ENCODE measurements at regions not wholly inside any gene's neighbourhood (a gene's known extent, or its start where the extent isn't known, plus 50 kb on each side); places are given as distances from the start of the nearest gene placed in this dataset.

GRCh38 chr15:69505956-69506556, 53.4 kb downstream of the RPLP1 start:
- peaks cover 1% of the 10 kb centered on the region for H3K36me3 Mint-ChIP-seq
- ATAC-seq = no peak
- no peak for DNase-seq
- H3K4me1 Mint-ChIP-seq = peaks cover 14% of the 10 kb centered on the region
- no peak overlapping the region for H3K4me3 Mint-ChIP-seq
- CTCF ChIA-PET = no interaction called here
- peaks cover 19% of the 10 kb centered on the region for H3K27me3 Mint-ChIP-seq
- no peaks in the 10 kb centered on the region for H3K9me3 Mint-ChIP-seq (ENCODE audit: low read depth)
- H3K27ac Mint-ChIP-seq = no peak overlapping the region

DNA sequence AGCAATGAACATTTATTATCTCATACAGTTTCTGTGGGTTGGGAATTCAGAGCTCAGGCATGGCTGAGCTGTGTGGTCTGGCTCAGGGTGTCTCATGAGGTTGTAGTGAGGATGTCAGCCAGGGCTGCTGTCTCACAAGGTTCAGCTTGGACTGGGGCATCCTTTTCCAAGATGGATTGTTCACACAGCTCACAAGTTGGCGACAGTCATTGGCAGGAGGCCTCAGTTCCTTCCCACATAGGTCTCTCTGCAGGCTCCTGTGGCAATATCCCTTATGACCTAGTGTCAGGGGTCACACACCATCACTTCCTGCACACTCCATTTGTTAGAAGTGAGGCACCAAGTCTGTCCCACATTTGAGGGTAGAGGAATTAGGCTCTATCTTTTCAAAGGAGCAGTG, 56.0 kb downstream of the RPLP1 start:
- CTCF ChIA-PET = no interaction called here
- H3K4me1 Mint-ChIP-seq = peaks cover 14% of the 10 kb centered on the region
- peaks cover 1% of the 10 kb centered on the region for H3K36me3 Mint-ChIP-seq
- H3K27ac Mint-ChIP-seq = no peak overlapping the region
- DNase-seq (no peak), ATAC-seq (no peak)
- H3K9me3 Mint-ChIP-seq (ENCODE audit: low read depth) = no peaks in the 10 kb centered on the region
- H3K4me3 Mint-ChIP-seq = no peak overlapping the region
- peaks cover 29% of the 10 kb centered on the region for H3K27me3 Mint-ChIP-seq

DNA sequence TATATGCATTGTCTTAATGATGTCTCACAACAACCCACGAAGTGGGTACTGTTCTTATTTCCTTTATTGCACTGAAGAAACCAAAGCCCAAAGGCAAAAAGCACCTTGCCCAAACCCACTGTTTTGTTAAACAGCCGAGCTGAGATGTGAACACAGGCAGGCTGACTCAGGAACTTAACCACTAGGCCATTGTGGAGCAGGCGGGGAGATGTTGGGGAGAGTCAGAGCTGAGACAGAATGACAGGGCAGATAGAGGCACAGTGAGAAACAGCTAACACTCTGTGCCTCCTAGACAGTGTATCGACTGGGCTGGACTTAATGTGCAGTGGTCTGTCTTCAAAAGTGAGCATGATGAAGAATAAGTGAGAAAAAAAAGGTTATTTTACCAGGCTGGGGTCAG, 56.5 kb downstream of the RPLP1 start:
- no peak for ATAC-seq

DNA sequence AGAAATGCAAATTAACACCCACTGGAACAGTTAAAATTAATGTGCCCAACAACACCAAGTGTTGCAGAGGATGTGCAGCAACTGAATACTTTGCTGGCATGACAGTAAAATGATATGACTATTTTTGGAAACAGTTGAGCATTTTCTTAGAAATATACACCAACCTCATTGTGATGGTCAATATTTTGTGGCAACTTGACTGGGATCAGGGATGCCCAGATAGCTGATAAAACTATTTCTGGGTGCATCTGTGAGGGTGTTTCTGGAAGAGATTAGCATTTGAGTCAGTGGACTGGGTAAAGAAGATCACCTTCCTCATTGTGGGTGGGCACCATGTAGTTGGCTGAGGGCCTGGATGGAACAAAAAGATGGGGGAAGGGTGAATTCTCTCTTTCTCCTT, 57.9 kb downstream of the RPLP1 start:
- Mint-ChIP-seq H3K27me3 (peaks cover 28% of the 10 kb centered on the region), H3K4me1 (peaks cover 14% of the 10 kb centered on the region), H3K27ac (no peak overlapping the region), H3K9me3 (ENCODE audit: low read depth) (no peaks in the 10 kb centered on the region), H3K36me3 (peaks cover 1% of the 10 kb centered on the region), H3K4me3 (no peak overlapping the region)
- ATAC-seq (no peak), DNase-seq (no peak)
- CTCF ChIA-PET = no interaction called here

More for the DNA sequence above, 56.5 kb downstream of the RPLP1 start:
- H3K36me3 Mint-ChIP-seq = peaks cover 1% of the 10 kb centered on the region
- peaks cover 14% of the 10 kb centered on the region for H3K4me1 Mint-ChIP-seq
- no peak overlapping the region for H3K4me3 Mint-ChIP-seq
- no peaks in the 10 kb centered on the region for H3K9me3 Mint-ChIP-seq (ENCODE audit: low read depth)
- no peak for DNase-seq
- CTCF ChIA-PET = no interaction called here
- no peak overlapping the region for H3K27ac Mint-ChIP-seq
- H3K27me3 Mint-ChIP-seq = peaks cover 26% of the 10 kb centered on the region

GRCh38 chr15:69511015-69511414, 58.4 kb downstream of the RPLP1 start:
- CTCF ChIA-PET = no interaction called here
- Mint-ChIP-seq H3K4me3 (no peak overlapping the region), H3K36me3 (peaks cover 1% of the 10 kb centered on the region)

GRCh38 chr15:69511716-69512340, 59.2 kb downstream of the RPLP1 start:
- no peaks in the 10 kb centered on the region for H3K9me3 Mint-ChIP-seq (ENCODE audit: low read depth)
- H3K4me3 Mint-ChIP-seq = no peak overlapping the region
- CTCF ChIA-PET = no interaction called here
- H3K27ac Mint-ChIP-seq = no peak overlapping the region
- DNase-seq = no peak
- H3K27me3 Mint-ChIP-seq = peaks cover 33% of the 10 kb centered on the region
- H3K36me3 Mint-ChIP-seq = peaks cover 1% of the 10 kb centered on the region
- ATAC-seq = no peak
- peaks cover 14% of the 10 kb centered on the region for H3K4me1 Mint-ChIP-seq

More at GRCh38 chr15:69511015-69511414, 58.4 kb downstream of the RPLP1 start:
- no peaks in the 10 kb centered on the region for H3K9me3 Mint-ChIP-seq (ENCODE audit: low read depth)
- H3K27me3 Mint-ChIP-seq = peaks cover 31% of the 10 kb centered on the region
- ATAC-seq (no peak), DNase-seq (no peak)
- no peak overlapping the region for H3K27ac Mint-ChIP-seq
- H3K4me1 Mint-ChIP-seq = peaks cover 14% of the 10 kb centered on the region

GRCh38 chr15:69513450-69513960, 60.9 kb downstream of the RPLP1 start:
- CTCF ChIA-PET = no interaction called here
- DNase-seq (no peak), ATAC-seq (no peak)
- Mint-ChIP-seq H3K27me3 (peaks cover 34% of the 10 kb centered on the region), H3K36me3 (peaks cover 1% of the 10 kb centered on the region), H3K4me3 (no peak overlapping the region), H3K9me3 (ENCODE audit: low read depth) (no peaks in the 10 kb centered on the region), H3K27ac (no peak overlapping the region), H3K4me1 (peaks cover 14% of the 10 kb centered on the region)

- Mint-ChIP-seq H3K27ac (no peak overlapping the region), H3K9me3 (ENCODE audit: low read depth) (no peaks in the 10 kb centered on the region), H3K27me3 (peaks cover 37% of the 10 kb centered on the region), H3K4me1 (peaks cover 9% of the 10 kb centered on the region), H3K4me3 (no peak overlapping the region), H3K36me3 (peaks cover 1% of the 10 kb centered on the region)
- no peak for ATAC-seq
- CTCF ChIA-PET = interaction anchor here (1.4 kb wide), 1 partner anchor 11 kb away, joined by 3 read pairs; no protein-coding TSS in a partner anchor
- no peak for DNase-seq
These were observed 61.4 kb downstream of the RPLP1 start for GRCh38 chr15:69513986-69514385.

GRCh38 chr15:69515508-69515907, 62.9 kb downstream of the RPLP1 start:
- CTCF ChIA-PET = interaction anchor here (1.4 kb wide), 1 partner anchor 12 kb away, joined by 3 read pairs; no protein-coding TSS in a partner anchor
- Mint-ChIP-seq H3K4me1 (peaks cover 5% of the 10 kb centered on the region), H3K36me3 (no peaks in the 10 kb centered on the region), H3K4me3 (no peak overlapping the region), H3K27me3 (peaks cover 39% of the 10 kb centered on the region), H3K9me3 (ENCODE audit: low read depth) (no peaks in the 10 kb centered on the region), H3K27ac (no peak overlapping the region)
- ATAC-seq (no peak), DNase-seq (no peak)

DNA sequence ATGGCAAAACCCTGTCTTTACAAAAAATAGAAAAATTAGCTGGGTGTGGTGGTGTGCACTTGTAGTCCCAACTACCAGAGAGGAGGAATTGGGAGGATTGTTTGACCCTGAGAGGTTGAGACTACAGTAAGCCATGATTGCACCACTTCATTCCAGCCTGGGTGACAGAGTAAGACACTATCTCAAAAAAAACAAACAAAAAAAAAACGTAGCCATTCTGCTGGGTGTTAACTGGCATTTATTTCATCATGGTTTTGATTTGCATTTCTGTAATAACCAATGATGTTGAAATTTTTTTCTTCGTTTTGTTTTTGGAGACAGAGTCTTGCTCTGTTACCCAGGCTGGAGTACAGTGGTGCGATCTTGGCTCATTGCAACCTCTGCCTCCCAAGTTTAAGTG, 63.3 kb downstream of the RPLP1 start:
- peaks cover 43% of the 10 kb centered on the region for H3K27me3 Mint-ChIP-seq
- no peaks in the 10 kb centered on the region for H3K9me3 Mint-ChIP-seq (ENCODE audit: low read depth)
- H3K36me3 Mint-ChIP-seq = no peaks in the 10 kb centered on the region
- no peak overlapping the region for H3K27ac Mint-ChIP-seq
- CTCF ChIA-PET = no interaction called here
- ATAC-seq = no peak
- DNase-seq = no peak
- peaks cover 1% of the 10 kb centered on the region for H3K4me1 Mint-ChIP-seq
- no peak overlapping the region for H3K4me3 Mint-ChIP-seq

DNA sequence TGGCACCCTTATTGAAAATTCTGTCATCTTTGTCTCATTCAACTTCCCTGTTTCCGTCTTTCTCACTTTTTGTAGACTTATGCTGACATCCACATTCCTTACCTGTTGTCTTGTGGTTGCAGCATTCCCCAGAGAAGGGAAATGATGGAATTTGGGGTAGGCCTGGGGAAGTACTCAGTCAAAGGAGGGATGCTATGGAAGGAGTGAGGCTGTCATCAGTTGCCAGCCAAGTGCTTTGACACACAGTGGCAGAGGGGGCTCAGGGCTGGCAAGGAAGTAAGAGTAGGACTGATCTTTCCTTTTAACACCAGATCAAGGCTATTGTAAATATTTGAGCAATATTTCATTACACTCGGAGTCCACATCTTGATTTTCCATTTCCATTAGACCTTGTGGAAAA, 64.4 kb downstream of the RPLP1 start:
- Mint-ChIP-seq H3K27ac (no peak overlapping the region), H3K4me3 (no peak overlapping the region), H3K27me3 (peaks cover 40% of the 10 kb centered on the region), H3K9me3 (ENCODE audit: low read depth) (no peaks in the 10 kb centered on the region), H3K4me1 (no peaks in the 10 kb centered on the region), H3K36me3 (no peaks in the 10 kb centered on the region)
- no peak for ATAC-seq
- no peak for DNase-seq
- CTCF ChIA-PET = no interaction called here

DNA sequence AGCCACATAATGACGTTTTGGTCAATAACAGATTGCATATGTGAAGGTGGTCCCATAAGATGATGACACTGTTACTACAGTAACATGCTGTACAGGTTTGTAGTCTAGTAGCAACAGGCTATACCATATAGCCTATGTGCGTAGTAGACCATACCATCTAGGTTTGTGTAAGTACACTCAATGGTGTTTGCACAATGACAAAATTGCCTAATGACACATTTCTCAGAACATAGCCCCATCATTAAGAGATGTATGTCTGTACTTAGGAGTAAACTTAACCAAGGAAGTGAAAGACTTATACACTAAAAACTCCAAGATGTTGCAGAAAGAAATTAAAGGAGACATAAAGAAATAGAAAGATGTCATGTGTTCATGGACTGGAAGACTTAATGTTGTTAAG, 66.2 kb downstream of the RPLP1 start:
- Mint-ChIP-seq H3K4me1 (no peaks in the 10 kb centered on the region), H3K4me3 (no peak overlapping the region), H3K27ac (no peak overlapping the region), H3K36me3 (no peaks in the 10 kb centered on the region), H3K9me3 (ENCODE audit: low read depth) (no peaks in the 10 kb centered on the region), H3K27me3 (peaks cover 34% of the 10 kb centered on the region)
- CTCF ChIA-PET = no interaction called here
- ATAC-seq (no peak), DNase-seq (no peak)

- no peak for DNase-seq
- no peak overlapping the region for H3K4me3 Mint-ChIP-seq
- no peaks in the 10 kb centered on the region for H3K36me3 Mint-ChIP-seq
- H3K9me3 Mint-ChIP-seq (ENCODE audit: low read depth) = no peaks in the 10 kb centered on the region
- no peak overlapping the region for H3K27ac Mint-ChIP-seq
- CTCF ChIA-PET = no interaction called here
- no peaks in the 10 kb centered on the region for H3K4me1 Mint-ChIP-seq
- ATAC-seq = no peak
- H3K27me3 Mint-ChIP-seq = peaks cover 38% of the 10 kb centered on the region
These were observed 67.4 kb downstream of the RPLP1 start for GRCh38 chr15:69520067-69520466.

- no peak for DNase-seq
- CTCF ChIA-PET = interaction anchor here (2.4 kb wide), 1 partner anchor 944 kb away, joined by 10 read pairs; no protein-coding TSS in a partner anchor
- H3K9me3 Mint-ChIP-seq (ENCODE audit: low read depth) = no peaks in the 10 kb centered on the region
These were observed 69.7 kb downstream of the RPLP1 start for GRCh38 chr15:69522361-69522760.

More at GRCh38 chr15:69522361-69522760, 69.7 kb downstream of the RPLP1 start:
- no peak for ATAC-seq
- Mint-ChIP-seq H3K4me3 (no peak overlapping the region), H3K27ac (no peak overlapping the region), H3K36me3 (no peaks in the 10 kb centered on the region), H3K27me3 (peaks cover 27% of the 10 kb centered on the region), H3K4me1 (no peaks in the 10 kb centered on the region)

Data from activated CD8-positive, alpha-beta memory T cell treated with anti-CD3 and anti-CD28 coated beads, Interleukin-2, amount 10 ng/mL, durations not matched to agents 7 days and 5 days (primary cell).